GM12864 (cell line): ENCODE measurements at regions not wholly inside any gene's neighbourhood (a gene's known extent, or its start where the extent isn't known, plus 50 kb on each side); places are given as distances from the start of the nearest gene placed in this dataset.

Experiments
- DNase-seq: peaks from one replicate; pipeline ENCODE4 v3.0.0-alpha.2; 2011; ENCODE audit warnings: low read depth
- H3K4me3 ChIP-seq: 2 replicates; pipeline ENCODE4 v1.5.1; 2011; ENCODE audit warnings: mild to moderate bottlenecking, low read depth, low read length, control low read depth
- TF ChIP-seq, protein P1 (sequence below): IDR thresholded peaks from 2 replicates; pipeline ENCODE4 v1.5.1; 2011; ENCODE audit warnings: low read depth, mild to moderate bottlenecking, moderate library complexity, low read length, control low read depth, inconsistent platforms; ENCODE audit errors: missing control alignments

DNA sequence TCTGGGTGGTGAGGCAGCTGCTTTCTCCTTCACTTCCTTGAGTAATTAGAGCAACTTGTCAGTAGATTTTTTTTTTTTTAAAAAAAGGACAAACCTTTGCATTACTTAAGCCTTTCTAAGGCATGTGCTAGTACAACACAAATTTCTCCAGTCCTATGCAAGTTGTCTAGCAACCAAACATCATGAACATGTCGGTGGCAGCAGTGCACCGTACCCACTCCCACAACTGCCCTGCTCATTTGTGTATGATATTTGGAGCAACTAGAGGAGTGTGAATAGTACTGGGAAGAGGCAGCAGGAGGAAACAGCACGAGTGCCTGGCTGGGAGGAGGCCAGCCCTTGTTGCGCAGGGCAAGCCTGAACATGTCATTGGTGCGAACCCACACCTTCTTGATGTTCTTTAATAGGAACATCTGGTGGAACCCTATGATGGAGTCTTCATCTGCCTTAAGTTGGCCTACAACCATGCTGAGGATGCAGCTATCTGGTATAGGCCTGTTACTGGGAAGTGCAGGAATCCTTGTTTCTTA is 238.3 kb downstream of the TDRD15 start:
- H3K4me3 ChIP-seq: no peak overlapping the region
- TF ChIP-seq, protein P1, sequence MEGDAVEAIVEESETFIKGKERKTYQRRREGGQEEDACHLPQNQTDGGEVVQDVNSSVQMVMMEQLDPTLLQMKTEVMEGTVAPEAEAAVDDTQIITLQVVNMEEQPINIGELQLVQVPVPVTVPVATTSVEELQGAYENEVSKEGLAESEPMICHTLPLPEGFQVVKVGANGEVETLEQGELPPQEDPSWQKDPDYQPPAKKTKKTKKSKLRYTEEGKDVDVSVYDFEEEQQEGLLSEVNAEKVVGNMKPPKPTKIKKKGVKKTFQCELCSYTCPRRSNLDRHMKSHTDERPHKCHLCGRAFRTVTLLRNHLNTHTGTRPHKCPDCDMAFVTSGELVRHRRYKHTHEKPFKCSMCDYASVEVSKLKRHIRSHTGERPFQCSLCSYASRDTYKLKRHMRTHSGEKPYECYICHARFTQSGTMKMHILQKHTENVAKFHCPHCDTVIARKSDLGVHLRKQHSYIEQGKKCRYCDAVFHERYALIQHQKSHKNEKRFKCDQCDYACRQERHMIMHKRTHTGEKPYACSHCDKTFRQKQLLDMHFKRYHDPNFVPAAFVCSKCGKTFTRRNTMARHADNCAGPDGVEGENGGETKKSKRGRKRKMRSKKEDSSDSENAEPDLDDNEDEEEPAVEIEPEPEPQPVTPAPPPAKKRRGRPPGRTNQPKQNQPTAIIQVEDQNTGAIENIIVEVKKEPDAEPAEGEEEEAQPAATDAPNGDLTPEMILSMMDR: no peak
- no peak for DNase-seq

DNA sequence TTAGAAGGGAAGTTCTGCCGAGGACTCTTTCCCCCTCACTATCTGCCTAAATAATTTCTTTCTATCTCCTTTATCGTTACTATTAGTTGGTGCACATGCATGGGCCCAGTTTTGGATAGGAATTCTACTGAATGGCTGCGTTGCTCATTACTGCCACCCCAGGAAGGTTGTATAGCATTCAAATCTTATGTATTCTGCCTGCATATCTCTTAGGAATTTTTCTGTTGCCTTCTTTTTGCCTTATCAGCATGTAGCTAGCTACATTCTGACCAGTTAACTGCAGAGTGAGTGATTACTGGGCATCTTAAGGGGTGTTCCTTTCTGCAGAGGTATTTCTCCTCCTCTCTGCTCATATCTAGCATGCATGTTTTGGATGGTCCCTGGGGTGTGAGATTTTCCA is 239.6 kb downstream of the TDRD15 start:
- TF ChIP-seq, protein P1: no peak
- DNase-seq: no peak
- no peak overlapping the region for H3K4me3 ChIP-seq

DNA sequence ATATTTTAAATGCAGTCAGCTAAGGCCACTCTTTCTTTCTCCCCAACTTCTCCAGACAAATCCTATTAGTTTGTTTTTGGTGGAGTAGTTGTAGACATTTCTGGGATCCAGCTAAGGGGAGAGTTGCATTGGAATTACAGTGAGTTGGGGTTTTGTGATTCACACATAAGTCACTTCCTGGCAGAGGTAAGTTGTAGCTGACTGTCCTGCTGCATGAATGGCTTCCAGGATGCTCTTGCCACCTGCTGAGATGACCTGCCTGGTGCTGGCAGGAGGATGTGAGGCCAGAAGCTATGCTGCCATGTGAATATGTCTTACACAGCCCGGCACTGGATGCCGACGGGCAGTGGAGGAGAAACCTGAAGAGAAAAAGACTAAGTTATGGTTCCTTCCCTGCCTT is 243.7 kb downstream of the TDRD15 start:
- TF ChIP-seq, protein P1: no peak
- H3K4me3 ChIP-seq: no peak overlapping the region
- no peak for DNase-seq

DNA sequence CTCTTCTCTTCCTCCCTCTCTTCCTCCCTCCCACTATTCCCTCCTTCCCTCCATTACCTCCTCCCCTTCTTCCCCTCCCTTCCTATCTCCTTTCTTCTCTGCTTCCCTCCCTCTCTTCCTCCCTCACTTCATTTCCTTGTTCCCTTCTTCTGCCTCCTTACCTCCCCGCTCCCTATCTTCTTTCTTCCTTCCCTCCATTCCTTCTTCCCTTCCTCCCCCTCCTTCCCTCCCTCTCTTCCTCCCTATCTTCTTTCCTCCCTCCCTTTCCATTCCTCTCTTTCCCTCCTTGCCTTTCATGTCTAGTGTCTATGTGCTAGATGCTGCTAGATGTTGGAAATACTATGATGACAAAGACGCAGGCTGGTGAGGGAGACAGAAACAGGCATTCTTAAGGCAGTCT is 246.0 kb downstream of the TDRD15 start:
- H3K4me3 ChIP-seq: no peak overlapping the region
- TF ChIP-seq, protein P1: no peak
- DNase-seq: no peak

DNA sequence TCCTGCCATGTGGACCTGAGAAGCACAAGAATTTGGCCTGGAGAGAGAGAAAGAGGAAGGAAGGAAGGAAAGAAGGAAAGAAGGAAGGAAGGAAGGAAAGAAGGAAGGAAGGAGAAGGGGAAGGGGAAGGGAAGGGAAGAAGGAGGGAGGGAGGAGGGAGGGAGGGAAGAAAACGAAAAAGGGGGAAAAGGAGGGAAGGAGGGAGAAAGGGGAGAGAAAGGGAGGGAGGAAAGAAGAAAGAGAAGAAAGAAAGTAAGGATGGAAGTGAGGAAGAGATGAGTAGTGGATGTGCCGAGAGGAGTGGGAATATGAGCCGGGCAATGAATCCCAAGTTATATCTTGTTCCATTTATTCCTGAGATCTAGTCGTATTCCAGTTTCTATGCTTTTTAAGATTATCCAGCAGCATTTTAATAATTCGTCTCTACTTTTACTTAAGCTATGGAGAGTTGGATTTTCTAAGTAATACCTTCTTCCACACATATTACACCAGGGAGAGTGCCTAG is 247.8 kb downstream of the TDRD15 start:
- DNase-seq: no peak
- TF ChIP-seq, protein P1: no peak
- no peak overlapping the region for H3K4me3 ChIP-seq

DNA sequence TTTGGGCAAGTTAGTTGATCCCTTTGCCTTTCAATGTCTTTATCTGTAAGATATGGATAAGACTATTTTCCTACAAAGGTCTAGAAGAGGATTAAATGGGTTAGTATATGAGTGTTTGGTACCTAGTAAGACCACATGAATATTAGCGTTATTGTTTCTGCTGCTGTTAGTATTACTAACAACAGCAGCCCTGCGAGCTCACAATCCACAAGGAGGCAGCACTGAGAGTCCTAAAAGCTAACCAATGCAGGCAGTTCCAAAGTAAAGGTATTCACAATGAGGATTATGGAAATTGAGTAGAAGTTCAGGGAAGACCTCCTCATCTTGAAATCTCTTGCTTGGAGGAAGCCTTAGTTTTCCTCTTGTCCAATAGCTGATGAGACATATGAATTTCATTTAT is 248.9 kb downstream of the TDRD15 start:
- TF ChIP-seq, protein P1: peak; percentile 57
- no peak for DNase-seq
- H3K4me3 ChIP-seq: no peak overlapping the region

DNA sequence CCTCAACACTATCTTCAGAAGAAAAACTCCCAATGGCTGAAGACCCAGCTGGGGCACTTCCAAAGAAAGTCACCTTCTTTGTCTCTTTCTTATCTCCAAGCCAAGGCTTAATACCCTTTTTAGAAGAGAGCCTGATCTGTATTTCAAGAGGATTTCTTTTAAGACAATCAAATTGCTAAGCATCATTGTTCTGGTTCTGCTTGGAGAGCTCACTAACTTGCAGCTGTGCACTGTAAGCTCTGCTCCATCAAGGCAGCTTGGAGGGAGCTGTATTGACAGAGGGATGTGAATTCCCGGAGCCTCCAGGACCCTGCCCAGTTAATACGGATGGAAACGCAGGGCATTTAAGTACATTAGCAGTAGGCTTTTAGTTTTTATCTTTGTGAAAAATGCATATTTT is 253.1 kb downstream of the TDRD15 start:
- TF ChIP-seq, protein P1: no peak
- no peak for DNase-seq

More for the DNA sequence above, 253.1 kb downstream of the TDRD15 start:
- no peak overlapping the region for H3K4me3 ChIP-seq
